Sciatic nerve (tissue), 2 donors: ENCODE measurements at regions not wholly inside any gene's neighbourhood (a gene's known extent, or its start where the extent isn't known, plus 50 kb on each side); places are given as distances from the start of the nearest gene placed in this dataset.
"Not testable (repeated sequence)": the region's sequence is repeated elsewhere in the genome, so short reads cannot be mapped to it uniquely, and the experiment has no call there.

Experiments used
- ATAC-seq: fragments of 200-7000 bp; cut with Tn5 transposase; one replicate; pipeline ENCODE4 v1.9.1; 2020; ENCODE audit warnings: mild to moderate bottlenecking, moderate library complexity
- DNase-seq: peaks from one replicate; pipeline ENCODE4 v3.0.0-alpha.2; 2020; ENCODE audit warnings: low spot score
- intact Hi-C: fragments of 100-400 bp; cut with DNase I; formaldehyde crosslinking; loops from one replicate; pipeline ENCODE4 v1.14.2; 2022
- donor health status: DM: no; HTN: no; CAD: no.
- donor health status: DM: no; HTN: no; CAD: no.

- ATAC-seq (no peak), DNase-seq (no peak)
- intact Hi-C loops, result no loop called here
Observed at GRCh38 chr5:155540000-155540595, 526.5 kb downstream of the KIF4B start.

GRCh38 chr5:155546075-155546474 is 532.5 kb downstream of the KIF4B start:
- DNase-seq, result no peak
- intact Hi-C loops, result no loop called here
- no peak for ATAC-seq

- DNase-seq (no peak), ATAC-seq (no peak)
- intact Hi-C loops, result no loop called here
Observed at GRCh38 chr5:155554500-155554899, 540.9 kb downstream of the KIF4B start.

- ATAC-seq (no peak), DNase-seq (no peak)
- intact Hi-C loops, result no loop called here
Observed at GRCh38 chr5:155556222-155556621, 542.7 kb downstream of the KIF4B start.

GRCh38 chr5:155556700-155557099 is 543.1 kb downstream of the KIF4B start:
- DNase-seq, result no peak
- ATAC-seq, result no peak
- intact Hi-C loops, result no loop called here

GRCh38 chr5:155562158-155562557 is 548.6 kb downstream of the KIF4B start:
- no peak for ATAC-seq
- no peak for DNase-seq
- intact Hi-C loops, result no loop called here

- no peak for ATAC-seq
- intact Hi-C loops, result no loop called here
- no peak for DNase-seq
Observed at GRCh38 chr5:155564541-155564940, 551.0 kb downstream of the KIF4B start.

- ATAC-seq (no peak), DNase-seq (no peak)
- intact Hi-C loops, result no loop called here
Observed at GRCh38 chr5:155575861-155576260, 562.3 kb downstream of the KIF4B start.

- intact Hi-C loops, DNase-seq, ATAC-seq: not testable (repeated sequence)
Observed at GRCh38 chr5:155586808-155587207, 573.3 kb downstream of the KIF4B start.

GRCh38 chr5:155587458-155587857 is 573.9 kb downstream of the KIF4B start:
- ATAC-seq (no peak), DNase-seq (no peak)
- intact Hi-C loops, result no loop called here

GRCh38 chr5:155591273-155591672 is 577.7 kb downstream of the KIF4B start:
- ATAC-seq, result no peak
- no peak for DNase-seq
- intact Hi-C loops, result no loop called here

- DNase-seq (no peak), ATAC-seq (no peak)
- intact Hi-C loops, result no loop called here
Observed at GRCh38 chr5:155594270-155594669, 580.7 kb downstream of the KIF4B start.

- ATAC-seq, result no peak
- no peak for DNase-seq
- intact Hi-C loops, result no loop called here
Observed at GRCh38 chr5:155595791-155596190, 582.2 kb downstream of the KIF4B start.

GRCh38 chr5:155598552-155598951 is 585.0 kb downstream of the KIF4B start:
- no peak for DNase-seq
- intact Hi-C loops, result no loop called here
- ATAC-seq, result no peak

- DNase-seq (no peak), ATAC-seq (no peak)
- intact Hi-C loops, result no loop called here
Observed at GRCh38 chr5:155605920-155606319, 592.4 kb downstream of the KIF4B start.

GRCh38 chr5:155616779-155617392 is 603.3 kb downstream of the KIF4B start:
- intact Hi-C loops, result no loop called here
- ATAC-seq, result no peak

GRCh38 chr5:155619688-155620087 is 606.1 kb downstream of the KIF4B start:
- ATAC-seq (no peak), DNase-seq (no peak)
- intact Hi-C loops, result no loop called here

More at GRCh38 chr5:155616779-155617392, 603.3 kb downstream of the KIF4B start:
- DNase-seq, result no peak

GRCh38 chr5:155620821-155621410 is 607.4 kb downstream of the KIF4B start:
- no peak for ATAC-seq
- intact Hi-C loops, result no loop called here
- DNase-seq, result no peak

- DNase-seq (no peak), ATAC-seq (no peak)
- intact Hi-C loops, result no loop called here
Observed at GRCh38 chr5:155624597-155625241, 611.2 kb downstream of the KIF4B start.

- intact Hi-C loops, result no loop called here
- DNase-seq (no peak), ATAC-seq (no peak)
Observed at GRCh38 chr5:155625315-155625714, 611.8 kb downstream of the KIF4B start.
